GM23248 (cell line): ENCODE measurements at regions not wholly inside any gene's neighbourhood (a gene's known extent, or its start where the extent isn't known, plus 50 kb on each side); places are given as distances from the start of the nearest gene placed in this dataset.

ENCODE experiments used
- DNase-seq: peaks from one replicate; pipeline ENCODE4 v3.0.0-alpha.2; 2015
- H2AFZ ChIP-seq: fragments of 200-600 bp; sonication (generic); 2 replicates; pipeline ENCODE4 v1.6.1; 2016; ENCODE audit warnings: antibody characterized with exemption
- H3F3A ChIP-seq: fragments of 200-600 bp; sonication (generic); 2 replicates; pipeline ENCODE4 v1.6.1; 2016; ENCODE audit warnings: mild to moderate bottlenecking, antibody characterized with exemption, mixed run types; ENCODE audit not compliant: insufficient read depth
- H3K27ac ChIP-seq: fragments of 200-600 bp; sonication (generic); 2 replicates; pipeline ENCODE4 v1.5.1; 2016; ENCODE audit warnings: mild to moderate bottlenecking
- H3K27me3 ChIP-seq: fragments of 200-600 bp; sonication (generic); replicated peaks from 2 replicates; pipeline ENCODE4 v1.6.1; 2016; ENCODE audit warnings: mild to moderate bottlenecking; ENCODE audit not compliant: insufficient read depth
- H3K36me3 ChIP-seq: fragments of 200-600 bp; sonication (generic); 2 replicates; pipeline ENCODE4 v1.6.1; 2016; ENCODE audit warnings: low read depth, mild to moderate bottlenecking
- H3K4me1 ChIP-seq: fragments of 200-600 bp; sonication (generic); 2 replicates; pipeline ENCODE4 v1.6.1; 2016; ENCODE audit warnings: mild to moderate bottlenecking; ENCODE audit not compliant: insufficient read depth
- H3K4me2 ChIP-seq: fragments of 200-600 bp; sonication (generic); one replicate; pipeline ENCODE4 v1.6.1; 2016; ENCODE audit warnings: mild to moderate bottlenecking; ENCODE audit not compliant: unreplicated experiment
- H3K4me3 ChIP-seq: fragments of 200-600 bp; sonication (generic); 2 replicates; pipeline ENCODE4 v1.5.1; 2016; ENCODE audit warnings: mild to moderate bottlenecking
- H3K79me2 ChIP-seq: fragments of 200-600 bp; sonication (generic); 2 replicates; pipeline ENCODE4 v1.6.1; 2016; ENCODE audit warnings: mild to moderate bottlenecking; ENCODE audit not compliant: insufficient read depth
- H3K9ac ChIP-seq: fragments of 200-600 bp; sonication (generic); 2 replicates; pipeline ENCODE4 v1.6.1; 2016; ENCODE audit warnings: mild to moderate bottlenecking
- H3K9me2 ChIP-seq: fragments of 200-600 bp; sonication (generic); 2 replicates; pipeline ENCODE4 v1.6.1; 2016; ENCODE audit warnings: mixed run types, mild to moderate bottlenecking, moderate library complexity; ENCODE audit not compliant: insufficient read depth
- H3K9me3 ChIP-seq: fragments of 200-600 bp; sonication (generic); one replicate; pipeline ENCODE4 v1.6.1; 2017; ENCODE audit warnings: low read depth
- H4K20me1 ChIP-seq: fragments of 200-600 bp; sonication (generic); 2 replicates; pipeline ENCODE4 v1.6.0; 2016; ENCODE audit not compliant: insufficient read depth
- EZH2 ChIP-seq: fragments of 200-600 bp; sonication (generic); IDR thresholded peaks from 2 replicates; pipeline ENCODE4 v1.6.1; 2018; ENCODE audit warnings: antibody characterized with exemption, mild to moderate bottlenecking; ENCODE audit not compliant: insufficient read depth, poor library complexity, severe bottlenecking
- EZH2phosphoT487 ChIP-seq: fragments of 200-600 bp; sonication (generic); IDR thresholded peaks from 2 replicates; pipeline ENCODE4 v1.6.1; 2018; ENCODE audit warnings: antibody characterized with exemption, moderate library complexity, mild to moderate bottlenecking, low read depth; ENCODE audit not compliant: insufficient read depth
- WGBS, 2 experiments: methylation state at CpG; one replicate each; pipeline ENCODE4 v1.1.6; 2015 to 2017; ENCODE audit warnings: low lambda C conversion rate in 2 of 2, low coverage in 1 of 2; ENCODE audit errors: missing lambda C conversion rate in 2 of 2; 5-methylcytosine and 5-hydroxymethylcytosine counted together
- in situ Hi-C: fragments of 300-500 bp; cut with MboI; formaldehyde crosslinking; loops from 2 replicates; pipeline ENCODE4 v1.15.0; 2020

DNA sequence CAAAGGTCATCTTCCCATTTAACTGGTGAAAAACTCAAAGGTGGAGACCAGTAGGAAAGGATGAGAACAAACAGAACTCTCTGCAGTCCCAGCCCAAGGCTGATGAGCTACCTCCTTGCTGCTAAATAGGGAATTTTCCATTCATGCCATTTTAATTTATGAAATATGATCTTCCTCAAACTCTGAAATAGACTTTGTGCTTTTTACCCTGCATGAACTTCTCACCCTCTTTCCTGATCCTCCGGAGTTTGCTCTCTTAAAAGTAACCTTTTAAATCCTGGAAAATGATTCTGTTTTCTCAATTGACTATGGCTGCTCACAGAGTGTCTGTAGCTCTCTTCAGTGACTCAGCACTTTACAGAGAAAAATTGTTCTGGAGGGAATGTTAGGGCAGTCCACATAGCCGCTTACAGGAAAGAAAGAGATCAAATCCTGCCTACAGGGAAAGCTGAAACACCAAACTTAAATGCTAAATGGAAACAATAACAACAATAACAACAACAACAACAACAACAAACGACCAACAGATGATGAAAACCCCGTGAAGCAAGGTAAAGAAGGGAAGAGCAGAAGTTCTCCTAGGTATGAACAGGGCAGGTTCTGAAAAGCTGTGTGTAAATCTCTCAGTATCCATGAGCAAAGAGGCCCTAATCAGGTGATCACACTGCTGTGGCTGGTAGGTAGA, 79.8 kb upstream of the SESTD1 start:
- H3K9me2 ChIP-seq = no peaks in the 10 kb centered on the region
- in situ Hi-C loops = loop anchor here (25.0 kb wide), 1 partner anchor 107 kb away; no protein-coding TSS in a partner anchor
- peak overlapping the region; percentile 31 for H3K27ac ChIP-seq
- no peaks in the 10 kb centered on the region for H3K27me3 ChIP-seq
- H3K4me2 ChIP-seq = no peak overlapping the region
- H3K4me1 ChIP-seq = peaks cover 14% of the 10 kb centered on the region
- WGBS, 2 experiments = 31 to 50% methylated on average over 4 of the region's 4 CpGs
- H3F3A ChIP-seq = no peaks in the 10 kb centered on the region
- H2AFZ ChIP-seq = peak overlapping the region; percentile 78
- no peaks in the 10 kb centered on the region for H3K79me2 ChIP-seq
- H3K9ac ChIP-seq = peak overlapping the region; percentile 5; the same call in 1 of the 2 replicates
- H4K20me1 ChIP-seq = no peaks in the 10 kb centered on the region
- no peak overlapping the region for H3K4me3 ChIP-seq
- no peaks in the 10 kb centered on the region for H3K9me3 ChIP-seq
- TF ChIP-seq EZH2 = no peak
- no peak for TF ChIP-seq EZH2phosphoT487
- peak; percentile 60 for DNase-seq
- H3K36me3 ChIP-seq = no peaks in the 10 kb centered on the region

DNA sequence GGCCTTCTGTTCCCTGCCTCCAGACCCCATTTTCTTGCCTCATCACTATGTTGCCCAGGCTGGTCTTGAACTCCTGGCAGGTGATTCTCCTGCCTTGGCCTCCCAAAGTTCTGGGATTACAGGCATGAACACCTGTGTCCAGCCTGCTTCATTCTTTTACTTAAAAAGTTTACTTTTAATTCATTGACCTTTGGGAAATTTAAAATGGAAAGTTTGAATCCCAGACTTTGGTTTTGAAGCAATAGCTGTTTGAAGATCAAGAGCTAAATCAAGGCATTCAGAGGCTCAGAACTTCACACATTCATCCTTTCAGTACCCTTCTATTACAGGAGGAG, 79.3 kb upstream of the SESTD1 start:
- H3K9me3 ChIP-seq = no peaks in the 10 kb centered on the region
- H3K27me3 ChIP-seq = no peaks in the 10 kb centered on the region
- H3F3A ChIP-seq = no peaks in the 10 kb centered on the region
- H3K9me2 ChIP-seq = no peaks in the 10 kb centered on the region
- H3K4me1 ChIP-seq = peaks cover 16% of the 10 kb centered on the region
- H3K36me3 ChIP-seq = no peaks in the 10 kb centered on the region
- no peak overlapping the region for H3K27ac ChIP-seq
- no peak overlapping the region for H3K9ac ChIP-seq
- peak overlapping the region; percentile 78 for H2AFZ ChIP-seq
- in situ Hi-C loops = loop anchor here (25.0 kb wide), 1 partner anchor 107 kb away; no protein-coding TSS in a partner anchor
- TF ChIP-seq EZH2phosphoT487 = no peak
- TF ChIP-seq EZH2 = no peak
- H4K20me1 ChIP-seq = no peaks in the 10 kb centered on the region
- H3K4me3 ChIP-seq = no peak overlapping the region
- H3K4me2 ChIP-seq = no peak overlapping the region
- H3K79me2 ChIP-seq = no peaks in the 10 kb centered on the region
- no peak for DNase-seq

DNA sequence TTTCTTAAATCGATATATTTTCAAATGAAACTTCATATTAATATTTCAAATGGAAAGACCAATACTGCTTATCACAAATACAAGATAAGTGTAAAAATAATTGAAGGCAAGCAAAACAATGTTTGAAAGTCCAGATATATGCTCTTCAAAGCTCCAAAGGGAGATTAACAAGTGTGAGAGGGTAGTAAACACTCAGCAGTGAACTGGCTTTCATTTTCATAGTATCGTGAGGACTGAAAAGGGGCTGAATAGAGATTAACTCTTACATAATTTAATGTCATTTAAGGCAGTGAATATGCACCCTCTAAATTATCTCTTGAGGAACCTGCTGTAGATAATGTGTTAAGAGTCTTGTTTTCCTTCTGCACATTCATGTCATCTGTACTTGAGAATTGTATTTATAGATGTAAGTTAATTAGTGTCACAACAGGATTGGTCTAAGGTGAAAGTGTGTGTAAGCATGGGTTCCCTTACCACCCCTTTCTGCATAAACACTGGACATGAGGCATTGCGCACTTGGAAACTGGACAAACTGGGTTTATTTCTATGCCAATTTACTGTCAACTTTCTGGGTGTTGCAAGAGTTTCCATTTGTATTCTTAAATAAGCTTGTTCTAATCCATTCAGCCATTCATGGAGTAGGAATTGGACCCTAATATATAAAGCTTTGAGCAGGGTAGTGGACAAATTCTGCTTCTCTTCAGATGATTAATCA, 76.7 kb upstream of the SESTD1 start:
- Histone ChIP-seq H3K27ac (no peak overlapping the region), H3K9me2 (no peaks in the 10 kb centered on the region), H3K4me1 (peaks cover 33% of the 10 kb centered on the region), H3K4me3 (no peak overlapping the region), H3K36me3 (no peaks in the 10 kb centered on the region), H2AFZ (no peak overlapping the region), H3K79me2 (no peaks in the 10 kb centered on the region), H3K9me3 (no peaks in the 10 kb centered on the region), H3F3A (peaks cover 10% of the 10 kb centered on the region; the same call in 1 of the 2 replicates), H3K27me3 (no peaks in the 10 kb centered on the region), H3K9ac (no peak overlapping the region), H4K20me1 (no peaks in the 10 kb centered on the region), H3K4me2 (no peak overlapping the region)
- TF ChIP-seq EZH2phosphoT487 (no peak), EZH2 (no peak)
- WGBS, 2 experiments = 66% methylated on average over 3 of the region's 3 CpGs
- in situ Hi-C loops = loop anchor here (25.0 kb wide), 1 partner anchor 104 kb away; no protein-coding TSS in a partner anchor
- DNase-seq = no peak

DNA sequence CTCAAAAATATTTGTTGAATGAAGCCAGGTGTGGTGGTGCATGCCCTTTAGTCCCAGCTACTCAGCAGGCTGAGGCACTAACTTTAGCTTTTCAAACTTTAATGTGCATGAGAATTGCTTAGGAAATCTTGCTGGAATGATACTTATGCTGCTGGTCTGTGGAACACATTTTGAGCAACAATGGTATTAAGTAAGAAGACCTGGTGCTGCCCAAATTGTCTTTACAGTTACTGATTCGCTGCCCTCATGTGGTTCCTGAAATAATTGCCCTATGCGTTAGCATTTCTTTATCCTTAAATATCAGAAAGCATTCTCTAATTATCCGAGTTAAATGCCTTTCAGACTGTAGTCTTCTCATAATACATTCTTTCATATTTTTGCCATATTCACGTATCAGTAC, 76.0 kb upstream of the SESTD1 start:
- Histone ChIP-seq H3F3A (peaks cover 10% of the 10 kb centered on the region; the same call in 1 of the 2 replicates), H4K20me1 (no peaks in the 10 kb centered on the region), H3K4me2 (no peak overlapping the region), H3K9me3 (no peaks in the 10 kb centered on the region), H3K9me2 (no peaks in the 10 kb centered on the region), H3K4me3 (no peak overlapping the region), H3K9ac (no peak overlapping the region), H3K27ac (no peak overlapping the region), H2AFZ (no peak overlapping the region), H3K4me1 (peaks cover 33% of the 10 kb centered on the region), H3K27me3 (no peaks in the 10 kb centered on the region), H3K36me3 (no peaks in the 10 kb centered on the region), H3K79me2 (no peaks in the 10 kb centered on the region)
- TF ChIP-seq EZH2phosphoT487 (no peak), EZH2 (no peak)
- WGBS, 2 experiments = 73% methylated on average over 4 of the region's 4 CpGs
- in situ Hi-C loops = loop anchor here (25.0 kb wide), 1 partner anchor 103 kb away; no protein-coding TSS in a partner anchor
- peak; percentile 65 for DNase-seq
